SHP77 (cell line): ENCODE measurements at regions not wholly inside any gene's neighbourhood (a gene's known extent, or its start where the extent isn't known, plus 50 kb on each side); places are given as distances from the start of the nearest gene placed in this dataset.
"Not testable (repeated sequence)": the region's sequence is repeated elsewhere in the genome, so short reads cannot be mapped to it uniquely, and the experiment has no call there.

ENCODE experiments used
- DNase-seq, 2 experiments: peaks; one replicate each; lab custom pipeline; 2025; lab: John Stamatoyannopoulos, UW

DNA sequence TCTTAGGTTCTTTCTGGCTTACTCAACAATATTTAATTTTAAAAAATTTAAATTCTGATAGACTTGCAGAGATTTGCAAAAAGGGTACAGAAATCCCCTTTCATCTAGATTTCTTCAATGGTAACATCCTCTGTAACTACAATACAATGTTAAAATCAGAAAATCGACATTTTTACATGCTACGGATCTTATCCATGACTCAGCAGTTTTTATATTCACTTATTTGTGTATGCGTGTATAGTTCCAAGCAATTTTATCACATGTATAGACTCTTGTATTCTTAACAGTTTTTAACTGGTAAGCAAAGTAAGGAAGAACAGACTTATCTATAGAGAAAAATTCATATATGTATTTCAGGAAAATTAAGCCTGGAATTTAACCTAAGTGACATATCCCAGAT lies 256.1 kb upstream of the MEX3C start:
- DNase-seq = no peak

DNA sequence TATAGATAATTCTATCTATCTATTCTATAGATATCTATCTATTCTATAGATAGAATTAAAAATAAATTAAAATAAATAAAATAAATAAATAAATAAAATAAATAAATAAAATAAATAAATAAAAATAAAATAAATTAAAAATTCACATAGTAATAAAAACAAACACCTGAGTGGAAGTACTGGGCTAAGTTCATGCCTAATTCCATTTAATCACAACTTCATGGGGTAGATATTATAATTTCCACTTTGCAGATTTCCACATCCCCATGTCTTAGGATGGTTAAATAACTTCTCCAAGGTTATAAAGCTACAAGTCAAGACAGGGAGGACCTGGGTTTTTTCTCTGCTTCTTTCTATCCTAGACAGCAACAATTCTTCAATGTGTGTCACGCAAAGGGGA lies 261.4 kb upstream of the MEX3C start:
- DNase-seq = no peak

DNA sequence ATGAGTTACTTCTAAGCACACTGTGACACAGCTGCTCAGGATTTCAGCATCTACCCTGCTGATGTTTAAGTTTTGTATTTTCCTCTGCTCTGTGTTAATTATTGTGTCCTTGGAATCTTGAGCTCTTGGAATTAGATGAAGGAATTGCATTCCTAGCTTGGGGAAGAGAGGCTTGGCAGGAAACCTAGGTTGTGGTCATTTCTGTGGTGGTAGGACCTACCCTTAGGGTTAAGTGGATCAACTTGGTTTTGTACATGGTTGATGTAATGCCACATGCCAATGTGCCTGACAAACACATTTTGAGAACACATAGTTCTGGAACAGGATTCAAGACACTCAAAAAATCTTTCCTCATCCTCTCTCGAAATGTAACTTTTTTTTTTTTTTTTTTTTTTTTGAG lies 264.5 kb upstream of the MEX3C start:
- no peak for DNase-seq

DNA sequence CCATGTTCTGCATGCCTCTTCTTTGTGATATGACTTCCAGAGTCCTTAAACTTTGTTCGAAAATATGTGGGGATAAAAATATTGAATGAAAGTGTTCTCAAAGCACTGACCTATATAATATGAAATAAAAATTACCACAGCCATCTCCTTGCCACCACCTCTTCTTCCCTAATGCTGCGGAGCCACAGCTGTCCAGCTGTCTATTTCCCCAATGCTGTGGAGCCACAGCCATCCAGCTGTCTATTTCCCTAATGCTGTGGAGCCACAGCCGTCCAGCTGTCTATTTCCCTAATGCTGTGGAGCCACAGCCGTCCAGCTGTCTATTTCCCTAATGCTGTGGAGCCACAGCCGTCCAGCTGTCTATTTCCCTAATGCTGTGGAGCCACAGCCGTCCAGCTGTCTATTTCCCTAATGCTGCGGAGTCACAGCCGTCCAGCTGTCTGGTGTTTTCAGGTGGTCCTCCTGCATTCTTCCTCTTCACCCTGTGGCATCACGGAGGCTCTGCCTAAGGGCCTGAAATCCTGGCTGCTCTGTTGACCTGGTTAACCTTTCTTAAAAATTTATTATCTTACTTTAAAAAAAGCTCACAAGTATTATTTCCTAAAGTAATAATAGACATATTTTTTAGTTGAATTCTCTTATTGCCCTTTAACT lies 266.1 kb upstream of the MEX3C start:
- DNase-seq = no peak

DNA sequence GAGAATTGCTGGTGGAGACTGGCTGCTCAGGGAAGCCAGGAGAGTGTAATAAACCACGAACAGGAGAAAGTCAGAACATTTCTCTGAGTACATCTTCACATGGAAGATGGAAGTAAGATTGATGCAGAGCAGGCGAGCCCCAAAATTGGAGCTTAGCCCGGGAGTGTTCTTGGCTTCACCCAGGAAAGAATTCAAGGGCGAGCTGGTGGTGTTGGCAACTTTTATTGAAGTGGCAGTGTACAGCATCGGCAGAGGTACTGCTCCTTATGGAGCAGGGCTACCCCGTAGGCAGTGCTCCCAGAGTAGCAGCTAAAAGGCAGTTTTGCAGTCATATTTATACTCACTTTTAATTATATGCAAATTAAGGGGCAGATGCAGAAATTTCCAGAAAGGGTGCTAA lies 281.4 kb upstream of the MEX3C start:
- no peak for DNase-seq

GRCh38 chr18:51479736-51480135 lies 282.3 kb upstream of the MEX3C start:
- no peak for DNase-seq

GRCh38 chr18:51480407-51481261 lies 283.2 kb upstream of the MEX3C start:
- no peak for DNase-seq

- no peak for DNase-seq
These were observed 289.4 kb upstream of the MEX3C start for GRCh38 chr18:51486735-51487366.

DNA sequence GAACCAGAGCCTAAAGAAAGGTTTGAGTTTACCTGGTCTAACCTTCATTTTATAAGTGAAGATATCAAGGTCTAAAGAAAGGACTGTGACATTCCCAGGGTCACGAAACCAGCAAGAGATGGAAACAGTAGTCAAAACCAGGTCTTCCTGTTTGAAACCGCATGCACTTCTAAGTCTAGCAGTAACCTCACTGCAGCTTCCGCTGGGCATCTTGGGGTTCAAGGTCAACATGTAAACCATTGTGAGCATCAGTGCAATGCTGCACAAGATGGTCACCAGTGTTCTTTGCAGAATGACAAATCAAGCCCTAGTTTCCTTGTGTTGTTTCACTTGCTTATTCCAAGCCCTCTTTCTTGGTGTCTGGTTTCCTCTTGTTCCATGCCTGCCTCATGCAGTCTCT lies 292.9 kb upstream of the MEX3C start:
- no peak for DNase-seq

DNA sequence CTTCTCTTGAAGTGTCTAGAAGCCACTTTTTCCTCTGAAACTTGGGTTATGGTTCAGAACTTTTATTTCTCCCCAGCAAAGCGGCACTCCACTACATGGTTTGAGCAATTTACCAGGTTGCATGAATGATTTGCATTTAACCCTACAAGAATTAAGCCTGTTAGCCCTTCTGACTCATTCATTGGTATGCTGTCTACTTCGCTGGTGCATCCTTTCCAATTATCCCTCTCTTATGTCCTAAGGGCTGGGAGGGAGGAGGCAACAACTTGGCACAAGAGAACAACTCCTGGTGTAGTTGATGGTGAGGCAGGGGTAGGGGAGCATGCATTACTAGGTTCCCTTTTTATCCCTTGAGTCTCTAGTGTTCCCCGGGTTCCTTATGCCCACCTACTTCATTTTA lies 293.4 kb upstream of the MEX3C start:
- no peak for DNase-seq

GRCh38 chr18:51491678-51492372 lies 294.3 kb upstream of the MEX3C start:
- DNase-seq = no peak

GRCh38 chr18:51498085-51498855 lies 300.8 kb upstream of the MEX3C start:
- DNase-seq = no peak

DNA sequence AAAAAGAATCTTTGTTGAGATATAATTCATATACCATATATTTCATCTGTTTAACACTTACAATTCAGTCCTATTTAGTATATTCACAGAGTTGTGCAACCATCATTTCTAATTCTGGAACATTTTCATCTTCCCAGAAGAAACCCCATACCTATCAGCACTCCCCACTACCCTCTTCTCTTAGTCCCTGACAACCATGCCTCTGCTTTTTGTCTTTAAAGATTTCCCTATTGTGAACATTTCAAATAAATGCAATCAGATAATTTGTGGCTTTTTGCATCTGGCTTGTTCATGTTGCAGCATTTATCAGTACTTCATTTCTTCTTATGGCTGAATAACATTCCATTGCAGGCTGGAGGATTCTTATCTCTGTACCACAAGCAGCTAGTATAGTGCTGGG lies 305.9 kb upstream of the MEX3C start:
- no peak for DNase-seq

GRCh38 chr18:51506811-51507210 lies 309.3 kb upstream of the MEX3C start:
- DNase-seq = no peak

- DNase-seq = not testable (repeated sequence)
These were observed 310.9 kb upstream of the MEX3C start for GRCh38 chr18:51508410-51508809.

- DNase-seq = no peak
These were observed 312.5 kb upstream of the MEX3C start for GRCh38 chr18:51510020-51510419.

DNA sequence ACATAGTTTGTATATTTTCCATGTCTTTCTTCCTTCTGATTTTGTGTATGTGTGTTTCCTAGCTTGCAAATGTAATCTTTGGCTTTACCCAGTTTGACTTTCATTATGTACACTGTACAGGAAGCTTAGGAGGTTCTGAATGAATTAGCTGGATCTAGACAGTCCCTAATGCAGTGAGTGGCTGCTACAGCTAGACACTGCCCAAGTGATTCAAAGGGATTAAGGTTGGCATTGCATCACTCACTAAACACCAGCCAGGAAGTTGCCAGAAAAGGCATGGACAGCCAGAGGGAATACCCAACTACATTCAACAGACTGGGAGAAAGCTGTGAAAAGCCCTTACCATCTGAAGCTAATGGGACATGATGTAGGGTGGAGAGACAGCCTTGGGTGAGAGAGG lies 316.0 kb upstream of the MEX3C start:
- DNase-seq = no peak

GRCh38 chr18:51514128-51514527 lies 316.6 kb upstream of the MEX3C start:
- DNase-seq = no peak

DNA sequence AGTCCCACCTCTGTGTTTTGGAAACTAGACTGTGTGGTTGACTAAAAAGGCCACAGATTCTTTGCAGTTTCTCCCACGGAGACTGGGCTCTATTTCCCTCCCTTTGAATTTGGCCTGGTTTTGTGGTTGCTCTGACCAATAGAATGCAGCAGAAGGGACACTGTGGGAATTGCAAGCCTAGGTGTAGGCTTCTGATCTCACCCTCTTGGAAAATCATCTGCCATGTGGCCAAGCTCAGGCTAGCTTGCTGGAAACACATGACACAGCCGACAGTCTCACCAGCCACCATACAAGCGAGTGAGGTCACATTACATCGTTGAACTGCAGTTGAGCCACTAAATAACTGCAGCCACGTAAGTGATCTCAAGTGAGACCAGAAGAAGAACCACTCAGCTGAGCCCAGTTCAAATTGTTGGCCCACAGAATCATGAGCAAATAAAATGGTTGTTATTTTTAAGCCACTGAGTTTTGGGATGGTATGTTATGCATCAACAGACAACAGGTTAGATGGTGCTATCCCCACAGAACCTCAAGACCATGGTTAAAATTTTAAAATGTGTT lies 319.1 kb upstream of the MEX3C start:
- no peak for DNase-seq

DNA sequence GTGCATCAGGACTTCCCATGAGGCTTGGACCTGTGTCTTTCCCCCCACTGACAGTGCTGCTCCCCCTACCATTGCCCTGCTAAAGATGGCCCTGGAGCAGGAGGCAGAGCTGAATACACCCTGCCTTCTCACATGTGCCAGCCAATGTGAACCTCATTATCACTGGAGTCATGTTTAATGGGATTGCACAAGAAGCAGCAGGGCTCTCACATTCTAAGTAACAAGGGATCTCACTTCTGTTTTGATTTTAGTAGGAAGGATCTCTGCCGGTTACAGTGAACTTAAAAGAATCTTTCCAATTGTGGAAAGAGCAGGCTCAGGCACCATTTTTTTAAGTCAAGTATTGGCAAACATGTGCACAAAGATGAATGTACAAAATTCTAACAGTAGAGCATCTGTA lies 322.1 kb upstream of the MEX3C start:
- no peak for DNase-seq

- no peak for DNase-seq
These were observed 323.2 kb upstream of the MEX3C start for GRCh38 chr18:51520676-51521180.
